K562 (cell line): ENCODE measurements at regions not wholly inside any gene's neighbourhood (a gene's known extent, or its start where the extent isn't known, plus 50 kb on each side); places are given as distances from the start of the nearest gene placed in this dataset.

Source experiments
- BHLHE40 ChIP-seq: IDR thresholded peaks from 2 replicates; pipeline ENCODE4 v1.6.1; 2011; ENCODE audit warnings: low read length, improper control_type of control experiment
- BRCA1 ChIP-seq, 2 experiments: fragments of 450-650 bp in 1 of 2; sonication (generic) in 1 of 2; formaldehyde crosslinking in 1 of 2; IDR thresholded peaks; 2 replicates each; pipeline versions ENCODE4 v1.5.0 to v1.6.1; 2017 to 2020; ENCODE audit warnings: mild to moderate bottlenecking in 1 of 2, missing genetic modification reagents in 1 of 2
- CBFB ChIP-seq: sonication (generic); formaldehyde crosslinking; IDR thresholded peaks from 2 replicates; pipeline ENCODE4 v1.4.0; 2020; ENCODE audit warnings: mild to moderate bottlenecking, missing genetic modification reagents
- CCAR2 ChIP-seq: fragments of 200-400 bp; formaldehyde crosslinking; IDR thresholded peaks from 2 replicates; pipeline ENCODE4 v1.6.1; 2017; ENCODE audit warnings: mild to moderate bottlenecking, low read depth, low read length
- CHD2 ChIP-seq: IDR thresholded peaks from 2 replicates; pipeline ENCODE4 v1.6.1; 2011; ENCODE audit warnings: low read depth, low read length
- DPF2 ChIP-seq: fragments of 450-650 bp; IDR thresholded peaks from 2 replicates; pipeline ENCODE4 v1.6.1; 2016
- ELF2 ChIP-seq: fragments of 250-450 bp; sonication (Bioruptor Pico); IDR thresholded peaks from 2 replicates; pipeline ENCODE4 v1.5.0; 2021; ENCODE audit warnings: mild to moderate bottlenecking
- HCFC1 ChIP-seq: IDR thresholded peaks from 2 replicates; pipeline ENCODE4 v1.6.1; 2012; ENCODE audit warnings: low read depth, low read length, improper control_type of control experiment
- HMG20A ChIP-seq: fragments of 450-650 bp; formaldehyde crosslinking; conservative IDR thresholded peaks from 2 replicates; pipeline ENCODE4 v1.4.0; 2020; ENCODE audit warnings: mild to moderate bottlenecking, mixed read lengths
- HNRNPUL1 ChIP-seq: fragments of 200-400 bp; formaldehyde crosslinking; IDR thresholded peaks from 2 replicates; pipeline ENCODE4 v1.6.1; 2017; ENCODE audit warnings: low read length
- KLF16 ChIP-seq: IDR thresholded peaks from 2 replicates; pipeline ENCODE4 v1.6.1; 2016; ENCODE audit warnings: antibody characterized with exemption
- MCM2 ChIP-seq: fragments of 450-650 bp; IDR thresholded peaks from 2 replicates; pipeline ENCODE4 v1.6.1; 2017; ENCODE audit warnings: low read depth, mild to moderate bottlenecking
- NR4A1 ChIP-seq, 2 experiments: fragments of 250-450 bp in 1 of 2; fragments of 450-650 bp in 1 of 2; sonication (Bioruptor Pico) in 1 of 2; IDR thresholded peaks; 2 replicates each; pipeline versions ENCODE4 v1.4.0 to v1.6.1; 2016 to 2020; ENCODE audit warnings: mild to moderate bottlenecking in 2 of 2, missing compliant biosample characterization in 1 of 2, missing genetic modification characterization in 1 of 2, moderate library complexity in 1 of 2
- PCBP1 ChIP-seq: fragments of 200-400 bp; formaldehyde crosslinking; IDR thresholded peaks from 2 replicates; pipeline ENCODE4 v1.6.1; 2018; ENCODE audit warnings: mild to moderate bottlenecking, low read depth, low read length; ENCODE audit not compliant: poor library complexity, severe bottlenecking
- SLC30A9 ChIP-seq: fragments of 250-450 bp; sonication (Bioruptor Pico); IDR thresholded peaks from 2 replicates; pipeline ENCODE4 v1.8.0; 2022; ENCODE audit warnings: mild to moderate bottlenecking, moderate library complexity
- SRSF3 ChIP-seq: fragments of 200-400 bp; formaldehyde crosslinking; IDR thresholded peaks from 2 replicates; pipeline ENCODE4 v1.6.1; 2016; ENCODE audit warnings: mild to moderate bottlenecking, low read length, moderate library complexity; ENCODE audit not compliant: insufficient read depth
- TCF7L2 ChIP-seq: fragments of 150-350 bp; IDR thresholded peaks from 2 replicates; pipeline ENCODE4 v1.6.1; 2016; ENCODE audit warnings: low read depth, mild to moderate bottlenecking, low read length, moderate library complexity
- ZNF263 ChIP-seq: sonication (generic); formaldehyde crosslinking; IDR thresholded peaks from 2 replicates; pipeline ENCODE4 v1.8.0; 2022; ENCODE audit warnings: mild to moderate bottlenecking, missing genetic modification reagents, borderline replicate concordance
- ZNF316 ChIP-seq: fragments of 450-650 bp; IDR thresholded peaks from 2 replicates; pipeline ENCODE4 v1.6.1; 2016
- ZNF408 ChIP-seq: fragments of 250-450 bp; sonication (Bioruptor Pico); IDR thresholded peaks from 2 replicates; pipeline ENCODE4 v1.4.0; 2020; ENCODE audit warnings: low read depth, mild to moderate bottlenecking, moderate library complexity
- TF ChIP-seq, protein P1 (sequence below): fragments of 450-650 bp; formaldehyde crosslinking; IDR thresholded peaks from 2 replicates; pipeline ENCODE4 v1.4.0; 2022; ENCODE audit warnings: missing genetic modification characterization
- TF ChIP-seq, protein P2 (sequence below): sonication (generic); formaldehyde crosslinking; IDR thresholded peaks from 2 replicates; pipeline ENCODE4 v1.8.0; 2022; ENCODE audit warnings: missing genetic modification reagents, mild to moderate bottlenecking, borderline replicate concordance
- TF ChIP-seq, protein P3 (sequence below): fragments of 250-450 bp; sonication (Bioruptor Pico); IDR thresholded peaks from 2 replicates; pipeline ENCODE4 v1.6.1; 2021; ENCODE audit warnings: mild to moderate bottlenecking
- TF ChIP-seq, protein P4 (sequence below): fragments of 450-650 bp; IDR thresholded peaks from 2 replicates; pipeline ENCODE4 v1.7.0; 2016; ENCODE audit warnings: borderline replicate concordance

DNA sequence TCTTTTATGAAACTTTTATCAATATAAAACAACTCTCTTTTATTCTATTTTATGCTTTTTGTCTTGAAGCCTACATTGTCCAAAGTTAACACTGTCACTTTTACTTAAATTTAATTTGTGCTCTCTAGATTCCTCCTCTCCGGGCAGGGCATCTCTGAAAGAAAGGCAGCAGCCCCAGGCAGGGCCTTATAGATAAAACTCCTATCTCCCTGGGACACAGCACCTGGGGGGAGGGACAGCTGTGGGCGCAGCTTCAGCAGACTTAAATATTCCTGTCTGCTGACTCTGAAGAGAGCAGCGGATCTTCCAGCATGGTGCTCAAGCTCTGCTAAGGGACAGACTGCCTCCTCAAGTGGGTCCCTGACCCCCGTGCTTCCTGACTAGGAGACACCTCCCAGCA, 447.7 kb upstream of the FANCL start (continued):
- TF ChIP-seq ZNF263 (CRISPR knock-in tag) = no peak
- TF ChIP-seq MCM2 = no peak
- TF ChIP-seq CBFB (CRISPR knock-in tag) = no peak
- TF ChIP-seq CHD2 = no peak
- TF ChIP-seq, protein P1, sequence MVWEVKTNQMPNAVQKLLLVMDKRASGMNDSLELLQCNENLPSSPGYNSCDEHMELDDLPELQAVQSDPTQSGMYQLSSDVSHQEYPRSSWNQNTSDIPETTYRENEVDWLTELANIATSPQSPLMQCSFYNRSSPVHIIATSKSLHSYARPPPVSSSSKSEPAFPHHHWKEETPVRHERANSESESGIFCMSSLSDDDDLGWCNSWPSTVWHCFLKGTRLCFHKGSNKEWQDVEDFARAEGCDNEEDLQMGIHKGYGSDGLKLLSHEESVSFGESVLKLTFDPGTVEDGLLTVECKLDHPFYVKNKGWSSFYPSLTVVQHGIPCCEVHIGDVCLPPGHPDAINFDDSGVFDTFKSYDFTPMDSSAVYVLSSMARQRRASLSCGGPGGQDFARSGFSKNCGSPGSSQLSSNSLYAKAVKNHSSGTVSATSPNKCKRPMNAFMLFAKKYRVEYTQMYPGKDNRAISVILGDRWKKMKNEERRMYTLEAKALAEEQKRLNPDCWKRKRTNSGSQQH (CRISPR knock-in tag) = no peak
- peak; percentile 46; the same call in 1 of the 2 replicates for TF ChIP-seq BHLHE40
- TF ChIP-seq, protein P2, sequence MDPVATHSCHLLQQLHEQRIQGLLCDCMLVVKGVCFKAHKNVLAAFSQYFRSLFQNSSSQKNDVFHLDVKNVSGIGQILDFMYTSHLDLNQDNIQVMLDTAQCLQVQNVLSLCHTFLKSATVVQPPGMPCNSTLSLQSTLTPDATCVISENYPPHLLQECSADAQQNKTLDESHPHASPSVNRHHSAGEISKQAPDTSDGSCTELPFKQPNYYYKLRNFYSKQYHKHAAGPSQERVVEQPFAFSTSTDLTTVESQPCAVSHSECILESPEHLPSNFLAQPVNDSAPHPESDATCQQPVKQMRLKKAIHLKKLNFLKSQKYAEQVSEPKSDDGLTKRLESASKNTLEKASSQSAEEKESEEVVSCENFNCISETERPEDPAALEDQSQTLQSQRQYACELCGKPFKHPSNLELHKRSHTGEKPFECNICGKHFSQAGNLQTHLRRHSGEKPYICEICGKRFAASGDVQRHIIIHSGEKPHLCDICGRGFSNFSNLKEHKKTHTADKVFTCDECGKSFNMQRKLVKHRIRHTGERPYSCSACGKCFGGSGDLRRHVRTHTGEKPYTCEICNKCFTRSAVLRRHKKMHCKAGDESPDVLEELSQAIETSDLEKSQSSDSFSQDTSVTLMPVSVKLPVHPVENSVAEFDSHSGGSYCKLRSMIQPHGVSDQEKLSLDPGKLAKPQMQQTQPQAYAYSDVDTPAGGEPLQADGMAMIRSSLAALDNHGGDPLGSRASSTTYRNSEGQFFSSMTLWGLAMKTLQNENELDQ (CRISPR knock-in tag) = no peak
- no peak for TF ChIP-seq NR4A1 (CRISPR knock-in tag; IDR thresholded peaks at IDR 0.05)
- no peak for TF ChIP-seq NR4A1 (tag; IDR thresholded peaks at IDR 0.05)
- TF ChIP-seq ELF2 (CRISPR knock-in tag) = no peak
- TF ChIP-seq CCAR2 = no peak
- no peak for TF ChIP-seq ZNF408 (CRISPR knock-in tag)
- no peak for TF ChIP-seq HMG20A (CRISPR knock-in tag)
- TF ChIP-seq TCF7L2 = no peak
- TF ChIP-seq HNRNPUL1 = no peak
- peak; percentile 91 for TF ChIP-seq KLF16
- TF ChIP-seq, protein P3, sequence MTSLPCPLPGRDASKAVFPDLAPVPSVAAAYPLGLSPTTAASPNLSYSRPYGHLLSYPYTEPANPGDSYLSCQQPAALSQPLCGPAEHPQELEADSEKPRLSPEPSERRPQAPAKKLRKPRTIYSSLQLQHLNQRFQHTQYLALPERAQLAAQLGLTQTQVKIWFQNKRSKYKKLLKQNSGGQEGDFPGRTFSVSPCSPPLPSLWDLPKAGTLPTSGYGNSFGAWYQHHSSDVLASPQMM (CRISPR knock-in tag) = no peak
- TF ChIP-seq PCBP1 = no peak
- TF ChIP-seq HCFC1 = no peak
- TF ChIP-seq, protein P4, sequence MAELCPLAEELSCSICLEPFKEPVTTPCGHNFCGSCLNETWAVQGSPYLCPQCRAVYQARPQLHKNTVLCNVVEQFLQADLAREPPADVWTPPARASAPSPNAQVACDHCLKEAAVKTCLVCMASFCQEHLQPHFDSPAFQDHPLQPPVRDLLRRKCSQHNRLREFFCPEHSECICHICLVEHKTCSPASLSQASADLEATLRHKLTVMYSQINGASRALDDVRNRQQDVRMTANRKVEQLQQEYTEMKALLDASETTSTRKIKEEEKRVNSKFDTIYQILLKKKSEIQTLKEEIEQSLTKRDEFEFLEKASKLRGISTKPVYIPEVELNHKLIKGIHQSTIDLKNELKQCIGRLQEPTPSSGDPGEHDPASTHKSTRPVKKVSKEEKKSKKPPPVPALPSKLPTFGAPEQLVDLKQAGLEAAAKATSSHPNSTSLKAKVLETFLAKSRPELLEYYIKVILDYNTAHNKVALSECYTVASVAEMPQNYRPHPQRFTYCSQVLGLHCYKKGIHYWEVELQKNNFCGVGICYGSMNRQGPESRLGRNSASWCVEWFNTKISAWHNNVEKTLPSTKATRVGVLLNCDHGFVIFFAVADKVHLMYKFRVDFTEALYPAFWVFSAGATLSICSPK = no peak
- TF ChIP-seq DPF2 = peak; percentile 90
- no peak for TF ChIP-seq ZNF316
- no peak for TF ChIP-seq SLC30A9
- TF ChIP-seq SRSF3 = no peak
- no peak for TF ChIP-seq BRCA1 (IDR thresholded peaks at IDR 0.05)
- no peak for TF ChIP-seq BRCA1 (CRISPR knock-in tag; IDR thresholded peaks at IDR 0.05)
